Testis (tissue), 2 donors: ENCODE measurements at regions not wholly inside any gene's neighbourhood (a gene's known extent, or its start where the extent isn't known, plus 50 kb on each side); places are given as distances from the start of the nearest gene placed in this dataset.
"Not testable (repeated sequence)": the region's sequence is repeated elsewhere in the genome, so short reads cannot be mapped to it uniquely, and the experiment has no call there.

Source experiments
- DNase-seq: peaks from one replicate; pipeline ENCODE4 v3.0.0-alpha.2; 2019
- H3K27ac ChIP-seq, 2 donors: fragments of 200-600 bp; sonication (generic); one replicate each; pipeline ENCODE4 v1.5.1; 2019
- H3K27me3 ChIP-seq: fragments of 200-600 bp; sonication (generic); one replicate; pipeline ENCODE4 v1.5.1; 2019
- H3K36me3 ChIP-seq: fragments of 200-600 bp; sonication (generic); one replicate; pipeline ENCODE4 v1.5.1; 2017; ENCODE audit warnings: low read depth; ENCODE audit errors: missing control alignments
- H3K4me1 ChIP-seq: fragments of 200-600 bp; sonication (generic); one replicate; pipeline ENCODE4 v1.5.1; 2019
- H3K4me3 ChIP-seq, 2 donors: fragments of 200-600 bp; sonication (generic); one replicate each; pipeline ENCODE4 v1.5.1; 2017 to 2019
- H3K9me3 ChIP-seq: fragments of 200-600 bp; sonication (generic); one replicate; pipeline ENCODE4 v1.5.1; 2017
- POLR2A ChIP-seq: fragments of 450-650 bp; IDR thresholded peaks from one replicate; pipeline ENCODE4 v1.6.1; 2017; ENCODE audit warnings: antibody characterized with exemption, mild to moderate bottlenecking, moderate library complexity
- WGBS, 2 donors: methylation state at CpG; one replicate each; pipeline ENCODE4 v1.1.5; 2018; 5-methylcytosine and 5-hydroxymethylcytosine counted together
- intact Hi-C: fragments of 100-400 bp; cut with DNase I; formaldehyde crosslinking; loops from one replicate; pipeline ENCODE4 v1.15.1; 2023; ENCODE audit warnings: low total_unique reads
- small RNA-seq, 2 donors: library from RNA; depleted of rRNA; stranded (forward); fragments of <200 nt; gene quantifications; one replicate each; pipeline ENCODE3, GENCODE V24; 2016
- TF ChIP-seq, protein P1 (sequence below), 3 experiments: fragments of 450-650 bp in 2 of 3; fragments of 200-600 bp in 1 of 3; sonication (generic) in 1 of 3; IDR thresholded peaks; one replicate each; pipeline ENCODE4 v1.5.1; 2016 to 2019; ENCODE audit warnings: antibody characterized with exemption in 3 of 3, mild to moderate bottlenecking in 2 of 3, moderate library complexity in 1 of 3

DNA sequence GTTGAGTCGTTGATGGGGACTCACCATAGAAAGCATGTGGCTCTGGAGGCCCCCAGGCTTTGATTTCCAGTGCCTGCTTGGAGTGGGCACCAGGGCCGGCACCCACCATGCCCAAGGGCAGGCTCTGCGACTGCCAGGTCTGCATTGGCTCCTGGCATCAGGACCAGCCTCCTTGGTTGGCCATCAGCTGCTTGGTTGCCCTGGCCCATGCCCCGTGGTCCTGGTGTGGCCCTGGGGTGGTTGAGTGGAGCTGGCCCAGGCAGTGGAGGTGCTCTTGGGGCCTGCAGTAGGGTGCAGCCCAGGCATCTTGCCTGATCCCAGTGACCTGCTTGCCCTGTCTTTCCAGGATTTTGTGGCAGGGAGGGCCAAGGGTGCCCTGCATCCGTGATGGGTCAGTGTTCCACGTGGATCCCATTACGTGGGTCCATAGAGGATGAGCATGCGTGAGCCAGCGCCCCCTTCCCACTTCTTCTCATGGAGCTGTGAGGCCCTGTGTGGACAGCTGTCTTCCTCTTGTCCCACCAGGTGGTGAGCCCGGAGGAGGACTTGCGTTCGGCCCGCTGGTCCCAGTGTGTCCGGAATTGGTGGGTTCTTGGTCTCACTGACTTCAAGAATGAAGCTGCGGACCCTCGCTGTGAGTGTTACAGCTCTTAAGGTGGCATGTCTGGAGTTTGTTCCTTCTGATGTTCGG is 187.0 kb downstream of the UBE3A start:
- no peak overlapping the region for H3K4me3 ChIP-seq
- TF ChIP-seq POLR2A: no peak
- TF ChIP-seq, protein P1, sequence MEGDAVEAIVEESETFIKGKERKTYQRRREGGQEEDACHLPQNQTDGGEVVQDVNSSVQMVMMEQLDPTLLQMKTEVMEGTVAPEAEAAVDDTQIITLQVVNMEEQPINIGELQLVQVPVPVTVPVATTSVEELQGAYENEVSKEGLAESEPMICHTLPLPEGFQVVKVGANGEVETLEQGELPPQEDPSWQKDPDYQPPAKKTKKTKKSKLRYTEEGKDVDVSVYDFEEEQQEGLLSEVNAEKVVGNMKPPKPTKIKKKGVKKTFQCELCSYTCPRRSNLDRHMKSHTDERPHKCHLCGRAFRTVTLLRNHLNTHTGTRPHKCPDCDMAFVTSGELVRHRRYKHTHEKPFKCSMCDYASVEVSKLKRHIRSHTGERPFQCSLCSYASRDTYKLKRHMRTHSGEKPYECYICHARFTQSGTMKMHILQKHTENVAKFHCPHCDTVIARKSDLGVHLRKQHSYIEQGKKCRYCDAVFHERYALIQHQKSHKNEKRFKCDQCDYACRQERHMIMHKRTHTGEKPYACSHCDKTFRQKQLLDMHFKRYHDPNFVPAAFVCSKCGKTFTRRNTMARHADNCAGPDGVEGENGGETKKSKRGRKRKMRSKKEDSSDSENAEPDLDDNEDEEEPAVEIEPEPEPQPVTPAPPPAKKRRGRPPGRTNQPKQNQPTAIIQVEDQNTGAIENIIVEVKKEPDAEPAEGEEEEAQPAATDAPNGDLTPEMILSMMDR (IDR thresholded peaks at IDR 0.05): no peak
- WGBS, 2 donors: 87 to 93% methylated on average over 13 to 15 of the region's 17 CpGs
- H3K4me1 ChIP-seq: no peaks in the 10 kb centered on the region
- intact Hi-C loops: no loop called here
- no peaks in the 10 kb centered on the region for H3K27me3 ChIP-seq
- no peaks in the 10 kb centered on the region for H3K9me3 ChIP-seq
- no peak for DNase-seq
- no peak overlapping the region for H3K27ac ChIP-seq
- no peaks in the 10 kb centered on the region for H3K36me3 ChIP-seq

DNA sequence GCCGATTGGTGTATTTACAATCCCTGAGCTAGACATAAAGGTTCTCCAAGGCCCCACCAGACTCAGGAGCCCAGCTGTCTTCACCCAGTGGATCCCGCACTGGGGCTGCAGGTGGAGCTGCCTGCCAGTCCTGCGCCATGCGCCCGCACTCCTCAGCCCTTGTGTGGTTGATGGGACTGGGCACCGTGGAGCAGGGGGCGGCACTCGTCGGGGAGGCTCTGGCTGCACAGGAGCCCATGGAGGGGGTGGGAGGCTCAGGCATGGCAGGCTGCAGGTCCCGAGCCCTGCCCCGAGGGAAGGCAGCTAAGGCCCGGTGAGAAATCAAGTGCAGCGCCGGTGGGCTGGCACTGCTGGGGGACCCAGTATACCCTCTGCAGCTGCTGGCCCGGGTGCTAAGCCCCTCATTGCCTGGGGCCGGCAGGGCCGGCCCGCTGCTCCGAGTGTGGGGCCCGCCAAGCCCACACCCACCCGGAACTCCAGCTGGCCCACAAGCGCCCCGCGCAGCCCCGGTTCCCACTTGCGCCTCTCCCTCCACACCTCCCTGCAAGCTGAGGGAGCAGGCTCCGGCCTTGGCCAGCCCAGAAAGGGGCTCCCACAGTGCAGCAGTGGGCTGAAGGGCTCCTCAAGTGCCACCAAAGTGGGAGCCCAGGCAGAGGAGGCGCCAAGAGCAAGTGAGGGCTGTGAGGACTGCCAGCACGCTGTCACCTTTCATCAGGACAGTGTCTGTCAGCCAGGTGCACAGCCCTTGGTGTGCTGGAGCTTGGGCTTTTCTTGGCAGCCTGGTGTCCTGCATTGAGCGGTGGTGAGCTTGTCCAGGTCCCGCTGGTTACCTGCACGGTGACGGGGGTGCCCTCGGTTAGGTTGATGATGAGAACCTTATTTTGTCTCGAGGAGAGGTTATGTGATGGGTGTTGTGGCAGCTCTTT is 185.5 kb downstream of the UBE3A start:
- DNase-seq, H3K4me1 ChIP-seq, H3K9me3 ChIP-seq, intact Hi-C loops, H3K4me3 ChIP-seq, H3K36me3 ChIP-seq, H3K27me3 ChIP-seq, H3K27ac ChIP-seq: not testable (repeated sequence)
- 88 to 92% methylated on average over 7 to 35 of the region's 35 CpGs for WGBS, 2 donors

DNA sequence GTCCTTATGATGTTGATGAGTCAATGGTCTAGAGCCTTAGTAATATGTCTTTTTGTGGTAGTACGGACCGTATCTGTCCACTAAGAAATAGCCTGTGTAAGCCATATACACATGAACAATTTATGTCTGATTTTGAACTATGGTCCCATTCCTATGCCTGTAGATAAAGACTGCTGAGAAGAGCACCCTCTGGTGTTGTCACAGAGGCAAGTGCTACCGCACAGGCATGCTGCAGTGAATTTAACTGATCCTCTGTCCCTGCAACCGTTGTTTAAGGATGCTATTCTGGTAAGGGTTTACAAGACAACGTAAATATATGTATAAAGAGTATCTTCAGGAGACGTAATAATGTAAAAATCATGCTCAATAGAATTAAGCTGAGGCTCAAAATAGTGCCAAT is 170.7 kb downstream of the UBE3A start:
- no peaks in the 10 kb centered on the region for H3K9me3 ChIP-seq
- intact Hi-C loops: no loop called here
- no peaks in the 10 kb centered on the region for H3K27me3 ChIP-seq
- no peak for DNase-seq
- no peaks in the 10 kb centered on the region for H3K4me1 ChIP-seq
- H3K27ac ChIP-seq: no peak overlapping the region
- 41 to 49% methylated on average over 6 of the region's 6 CpGs for WGBS, 2 donors
- no peak overlapping the region for H3K4me3 ChIP-seq
- no peak for TF ChIP-seq POLR2A
- TF ChIP-seq, protein P1 (IDR thresholded peaks at IDR 0.05): peak in 1 of 3 experiments; percentile 15
- no peaks in the 10 kb centered on the region for H3K36me3 ChIP-seq

Small RNA genes in the stretch of these regions (small RNA-seq; reads per million reads assigned to genes)
- gene RF00105 (0 reads per million in 2 donors), gene SNORD115-1 (35.4 to 71.6 reads per million in 2 donors), gene SNORD115-10 (66.4 to 144 reads per million in 2 donors), gene SNORD115-11 (0 reads per million in 2 donors), gene SNORD115-12 (0 reads per million in 2 donors), gene SNORD115-14 (18.2 to 56.6 reads per million in 2 donors), gene SNORD115-15 (21.7 to 56.0 reads per million in 2 donors), gene SNORD115-16 (4.1 to 17.8 reads per million in 2 donors), gene SNORD115-17 (0 reads per million in 2 donors), gene SNORD115-18 (0 reads per million in 2 donors), gene SNORD115-19 (0 reads per million in 2 donors), gene SNORD115-2 (23.4 to 36.0 reads per million in 2 donors), gene SNORD115-20 (9.8 to 27.0 reads per million in 2 donors), gene SNORD115-21 (7.2 to 16.2 reads per million in 2 donors), gene SNORD115-22 (0 reads per million in 2 donors), gene SNORD115-23 (10.2 to 16.9 reads per million in 2 donors), gene SNORD115-24 (0 reads per million in 2 donors), gene SNORD115-25 (0 to 0.09 reads per million in 2 donors), gene SNORD115-27 (0 reads per million in 2 donors), gene SNORD115-28 (0 reads per million in 2 donors), gene SNORD115-29 (0 reads per million in 2 donors), gene SNORD115-3 (1.3 to 4.1 reads per million in 2 donors), gene SNORD115-30 (2.9 to 6.5 reads per million in 2 donors), gene SNORD115-31 (0 to 0.76 reads per million in 2 donors), gene SNORD115-32 (33.5 to 58.7 reads per million in 2 donors), gene SNORD115-33 (4.9 to 12.5 reads per million in 2 donors), gene SNORD115-34 (3.1 to 9.5 reads per million in 2 donors), gene SNORD115-35 (0.76 to 1.3 reads per million in 2 donors), gene SNORD115-36 (0 reads per million in 2 donors), gene SNORD115-37 (0 to 0.66 reads per million in 2 donors), gene SNORD115-38 (7.8 to 23.0 reads per million in 2 donors), gene SNORD115-39 (1.2 to 2.2 reads per million in 2 donors), gene SNORD115-4 (1.6 to 23.4 reads per million in 2 donors), gene SNORD115-40 (45.5 to 105 reads per million in 2 donors), gene SNORD115-41 (18.5 to 33.2 reads per million in 2 donors), gene SNORD115-42 (18.1 to 29.9 reads per million in 2 donors), gene SNORD115-43 (0 reads per million in 2 donors), gene SNORD115-44 (9.3 to 22.0 reads per million in 2 donors), gene SNORD115-45 (0 reads per million in 2 donors), gene SNORD115-46 (0 reads per million in 2 donors), gene SNORD115-47 (0 reads per million in 2 donors), gene SNORD115-5 (6.7 to 57.9 reads per million in 2 donors), gene SNORD115-6 (0.37 to 0.57 reads per million in 2 donors), gene SNORD115-7 (0 reads per million in 2 donors), gene SNORD115-8 (0.55 to 11.5 reads per million in 2 donors), gene SNORD115-9 (0 reads per million in 2 donors), gene SNORD116-1 (613 to 781 reads per million in 2 donors), gene SNORD116-10 (1.0 to 1.8 reads per million in 2 donors), gene SNORD116-11 (3.8 to 4.6 reads per million in 2 donors), gene SNORD116-12 (10.8 to 11.2 reads per million in 2 donors), gene SNORD116-13 (128 to 271 reads per million in 2 donors), gene SNORD116-14 (2,655 to 3,629 reads per million in 2 donors), gene SNORD116-15 (55.8 to 62.2 reads per million in 2 donors), gene SNORD116-16 (2,042 to 2,627 reads per million in 2 donors), gene SNORD116-17 (0 to 0.38 reads per million in 2 donors), gene SNORD116-18 (5.3 to 7,510 reads per million in 2 donors), gene SNORD116-19 (0 to 0.47 reads per million in 2 donors), gene SNORD116-2 (309 to 376 reads per million in 2 donors), gene SNORD116-22 (0 reads per million in 2 donors), gene SNORD116-23 (130 to 197 reads per million in 2 donors), gene SNORD116-24 (2,069 to 2,961 reads per million in 2 donors), gene SNORD116-25 (1,516 to 2,545 reads per million in 2 donors), gene SNORD116-29 (12,738 to 13,392 reads per million in 2 donors), gene SNORD116-3 (0 reads per million in 2 donors), gene SNORD116-30 (0.19 to 0.55 reads per million in 2 donors), gene SNORD116-5 (0 reads per million in 2 donors), gene SNORD116-6 (257 to 277 reads per million in 2 donors), gene SNORD116-7 (0 reads per million in 2 donors), gene SNORD116-8 (762 to 1,010 reads per million in 2 donors), gene SNORD116-9 (0 reads per million in 2 donors)
